NT2/D1 (cell line): ENCODE measurements at regions not wholly inside any gene's neighbourhood (a gene's known extent, or its start where the extent isn't known, plus 50 kb on each side); places are given as distances from the start of the nearest gene placed in this dataset.

Experiments used
- DNase-seq: peaks from one replicate; pipeline ENCODE4 v3.0.0-alpha.2; 2011; ENCODE audit warnings: low read depth, low spot score
- H3K27me3 ChIP-seq: 2 replicates; pipeline ENCODE4 v1.6.0; 2011; ENCODE audit warnings: mild to moderate bottlenecking; ENCODE audit not compliant: insufficient read length, insufficient read depth
- H3K36me3 ChIP-seq: 2 replicates; pipeline ENCODE4 v1.6.1; 2011; ENCODE audit warnings: mild to moderate bottlenecking, low read length, mixed read lengths; ENCODE audit not compliant: insufficient read depth, insufficient read length
- H3K4me1 ChIP-seq: 2 replicates; pipeline ENCODE4 v1.5.1; 2011; ENCODE audit not compliant: insufficient read depth, insufficient read length
- H3K4me3 ChIP-seq: 2 replicates; pipeline ENCODE4 v1.5.1; 2011; ENCODE audit warnings: low read depth; ENCODE audit not compliant: insufficient read length
- H3K9ac ChIP-seq: 2 replicates; pipeline ENCODE4 v1.6.0; 2011; ENCODE audit warnings: low read depth; ENCODE audit not compliant: insufficient read length
- H3K9me3 ChIP-seq: 2 replicates; pipeline ENCODE4 v1.5.1; 2011; ENCODE audit warnings: mild to moderate bottlenecking, low read length; ENCODE audit not compliant: insufficient read depth
- SUZ12 ChIP-seq: IDR thresholded peaks from 2 replicates; pipeline ENCODE4 v1.6.1; 2011; ENCODE audit not compliant: insufficient read length, insufficient read depth; ENCODE audit errors: extremely low read depth
- YY1 ChIP-seq: IDR thresholded peaks from 2 replicates; pipeline ENCODE4 v1.6.1; 2011; ENCODE audit not compliant: insufficient read length, insufficient read depth
- ZNF274 ChIP-seq: IDR thresholded peaks from 2 replicates; pipeline ENCODE4 v1.6.1; 2011; ENCODE audit warnings: mild to moderate bottlenecking, low read depth, low read length

- H3K36me3 ChIP-seq = no peaks in the 10 kb centered on the region
- H3K27me3 ChIP-seq = no peaks in the 10 kb centered on the region
- H3K4me1 ChIP-seq = no peaks in the 10 kb centered on the region
- H3K9me3 ChIP-seq = no peaks in the 10 kb centered on the region
- TF ChIP-seq YY1 (no peak), SUZ12 (no peak), ZNF274 (no peak)
- no peak for DNase-seq
- H3K9ac ChIP-seq = no peak overlapping the region
- no peak overlapping the region for H3K4me3 ChIP-seq
Observed at GRCh38 chr1:5189384-5189783, 535.0 kb downstream of the AJAP1 start.

GRCh38 chr1:5165762-5166161 lies 511.4 kb downstream of the AJAP1 start:
- Histone ChIP-seq H3K4me3 (no peak overlapping the region), H3K9ac (no peak overlapping the region), H3K9me3 (peaks cover 10% of the 10 kb centered on the region; the same call in 1 of the 2 replicates), H3K4me1 (peaks cover 2% of the 10 kb centered on the region), H3K27me3 (no peaks in the 10 kb centered on the region), H3K36me3 (no peaks in the 10 kb centered on the region)
- no peak for TF ChIP-seq SUZ12
- no peak for DNase-seq

- peaks cover 10% of the 10 kb centered on the region; the same call in 1 of the 2 replicates for H3K9me3 ChIP-seq
- no peak overlapping the region for H3K4me3 ChIP-seq
- DNase-seq = no peak
- H3K9ac ChIP-seq = no peak overlapping the region
- peaks cover 2% of the 10 kb centered on the region for H3K4me1 ChIP-seq
- no peaks in the 10 kb centered on the region for H3K36me3 ChIP-seq
- no peaks in the 10 kb centered on the region for H3K27me3 ChIP-seq
- no peak for TF ChIP-seq YY1
- TF ChIP-seq ZNF274 = no peak
Observed at GRCh38 chr1:5164158-5164557, 509.7 kb downstream of the AJAP1 start.

- Histone ChIP-seq H3K4me3 (no peak overlapping the region), H3K27me3 (no peaks in the 10 kb centered on the region), H3K9ac (no peak overlapping the region), H3K36me3 (no peaks in the 10 kb centered on the region), H3K4me1 (peaks cover 2% of the 10 kb centered on the region), H3K9me3 (peaks cover 10% of the 10 kb centered on the region; the same call in 1 of the 2 replicates)
- TF ChIP-seq YY1 (no peak), SUZ12 (no peak), ZNF274 (no peak)
- DNase-seq = no peak
Observed at GRCh38 chr1:5161372-5161771, 507.0 kb downstream of the AJAP1 start.

GRCh38 chr1:5157175-5157574 lies 502.8 kb downstream of the AJAP1 start:
- TF ChIP-seq ZNF274 (no peak), YY1 (no peak), SUZ12 (no peak)
- Histone ChIP-seq H3K4me3 (no peak overlapping the region), H3K4me1 (no peaks in the 10 kb centered on the region), H3K9ac (no peak overlapping the region), H3K27me3 (no peaks in the 10 kb centered on the region), H3K9me3 (peaks cover 22% of the 10 kb centered on the region; the same call in 1 of the 2 replicates), H3K36me3 (no peaks in the 10 kb centered on the region)
- DNase-seq = no peak

- no peak overlapping the region for H3K9ac ChIP-seq
- no peak for DNase-seq
- no peak overlapping the region for H3K4me3 ChIP-seq
- no peak for TF ChIP-seq SUZ12
- no peak for TF ChIP-seq ZNF274
- no peak for TF ChIP-seq YY1
- H3K27me3 ChIP-seq = no peaks in the 10 kb centered on the region
- no peaks in the 10 kb centered on the region for H3K36me3 ChIP-seq
- peaks cover 22% of the 10 kb centered on the region; the same call in 1 of the 2 replicates for H3K9me3 ChIP-seq
- H3K4me1 ChIP-seq = no peaks in the 10 kb centered on the region
Observed at GRCh38 chr1:5156416-5157120, 502.2 kb downstream of the AJAP1 start.

- Histone ChIP-seq H3K9ac (no peak overlapping the region), H3K27me3 (no peaks in the 10 kb centered on the region), H3K4me3 (no peak overlapping the region), H3K36me3 (no peaks in the 10 kb centered on the region), H3K9me3 (peaks cover 22% of the 10 kb centered on the region; the same call in 1 of the 2 replicates), H3K4me1 (no peaks in the 10 kb centered on the region)
- no peak for DNase-seq
- TF ChIP-seq ZNF274 (no peak), SUZ12 (no peak), YY1 (no peak)
Observed at GRCh38 chr1:5151511-5151910, 497.1 kb downstream of the AJAP1 start.

GRCh38 chr1:5150191-5150590 lies 495.8 kb downstream of the AJAP1 start:
- no peaks in the 10 kb centered on the region for H3K36me3 ChIP-seq
- no peaks in the 10 kb centered on the region for H3K27me3 ChIP-seq
- DNase-seq = no peak
- TF ChIP-seq SUZ12 (no peak), YY1 (no peak), ZNF274 (no peak)
- H3K4me1 ChIP-seq = no peaks in the 10 kb centered on the region
- no peak overlapping the region for H3K9ac ChIP-seq
- peaks cover 11% of the 10 kb centered on the region; the same call in 1 of the 2 replicates for H3K9me3 ChIP-seq
- H3K4me3 ChIP-seq = no peak overlapping the region
